NB4 (cell line): ENCODE measurements at regions not wholly inside any gene's neighbourhood (a gene's known extent, or its start where the extent isn't known, plus 50 kb on each side); places are given as distances from the start of the nearest gene placed in this dataset.

Experiments
- POLR2A ChIP-seq: IDR thresholded peaks from 2 replicates; pipeline ENCODE4 v1.6.1; 2011; ENCODE audit warnings: mild to moderate bottlenecking; ENCODE audit not compliant: insufficient read length; ENCODE audit errors: extremely low read depth
- TF ChIP-seq, protein P1 (sequence below): IDR thresholded peaks from one replicate; pipeline ENCODE4 v1.5.1; 2012; ENCODE audit warnings: low read depth, low read length

DNA sequence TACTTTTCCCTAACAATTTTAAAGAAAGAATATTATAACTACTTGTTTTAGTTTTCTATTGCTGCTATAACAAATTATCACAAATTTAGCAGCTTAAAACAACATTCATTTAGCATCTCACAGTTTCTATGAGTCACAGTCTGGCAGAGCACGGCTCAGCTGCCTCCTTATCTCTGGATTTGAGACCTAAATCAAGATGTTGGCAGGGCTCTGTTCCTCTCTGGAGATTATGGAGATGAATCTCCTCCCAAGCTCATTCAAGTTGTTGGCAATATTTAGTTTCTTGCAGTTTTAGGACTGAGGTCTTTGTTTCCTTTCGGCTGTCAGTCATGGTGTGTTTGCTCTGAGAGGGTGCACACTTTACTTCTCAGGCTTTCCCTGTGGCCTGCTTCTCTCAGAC lies 1065.8 kb upstream of the EYS start:
- TF ChIP-seq, protein P1, sequence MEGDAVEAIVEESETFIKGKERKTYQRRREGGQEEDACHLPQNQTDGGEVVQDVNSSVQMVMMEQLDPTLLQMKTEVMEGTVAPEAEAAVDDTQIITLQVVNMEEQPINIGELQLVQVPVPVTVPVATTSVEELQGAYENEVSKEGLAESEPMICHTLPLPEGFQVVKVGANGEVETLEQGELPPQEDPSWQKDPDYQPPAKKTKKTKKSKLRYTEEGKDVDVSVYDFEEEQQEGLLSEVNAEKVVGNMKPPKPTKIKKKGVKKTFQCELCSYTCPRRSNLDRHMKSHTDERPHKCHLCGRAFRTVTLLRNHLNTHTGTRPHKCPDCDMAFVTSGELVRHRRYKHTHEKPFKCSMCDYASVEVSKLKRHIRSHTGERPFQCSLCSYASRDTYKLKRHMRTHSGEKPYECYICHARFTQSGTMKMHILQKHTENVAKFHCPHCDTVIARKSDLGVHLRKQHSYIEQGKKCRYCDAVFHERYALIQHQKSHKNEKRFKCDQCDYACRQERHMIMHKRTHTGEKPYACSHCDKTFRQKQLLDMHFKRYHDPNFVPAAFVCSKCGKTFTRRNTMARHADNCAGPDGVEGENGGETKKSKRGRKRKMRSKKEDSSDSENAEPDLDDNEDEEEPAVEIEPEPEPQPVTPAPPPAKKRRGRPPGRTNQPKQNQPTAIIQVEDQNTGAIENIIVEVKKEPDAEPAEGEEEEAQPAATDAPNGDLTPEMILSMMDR: no peak
- TF ChIP-seq POLR2A: no peak
